Ishikawa (cell line): ENCODE measurements at regions not wholly inside any gene's neighbourhood (a gene's known extent, or its start where the extent isn't known, plus 50 kb on each side); places are given as distances from the start of the nearest gene placed in this dataset.

Source experiments
- CEBPB ChIP-seq: IDR thresholded peaks from 2 replicates; pipeline ENCODE4 v1.6.1; 2012
- CREB1 ChIP-seq: IDR thresholded peaks from 2 replicates; pipeline ENCODE4 v1.6.1; 2012; ENCODE audit warnings: low read depth
- EGR1 ChIP-seq: IDR thresholded peaks from 2 replicates; pipeline ENCODE4 v1.6.1; 2012
- EP300 ChIP-seq: IDR thresholded peaks from 2 replicates; pipeline ENCODE4 v1.6.1; 2012; ENCODE audit warnings: borderline replicate concordance
- FOXM1 ChIP-seq: IDR thresholded peaks from 2 replicates; pipeline ENCODE4 v1.6.1; 2012; ENCODE audit warnings: low read depth, borderline replicate concordance
- MAX ChIP-seq: IDR thresholded peaks from 2 replicates; pipeline ENCODE4 v1.6.1; 2012
- NFIC ChIP-seq: IDR thresholded peaks from 2 replicates; pipeline ENCODE4 v1.6.1; 2012
- RAD21 ChIP-seq: IDR thresholded peaks from 2 replicates; pipeline ENCODE4 v1.6.1; 2012; ENCODE audit warnings: low read depth
- REST ChIP-seq: IDR thresholded peaks from 2 replicates; pipeline ENCODE4 v1.6.1; 2012; ENCODE audit warnings: low read depth, mild to moderate bottlenecking
- TAF1 ChIP-seq: IDR thresholded peaks from 2 replicates; pipeline ENCODE4 v1.6.1; 2012; ENCODE audit warnings: low read depth, mild to moderate bottlenecking
- TCF12 ChIP-seq: IDR thresholded peaks from 2 replicates; pipeline ENCODE4 v1.6.1; 2012; ENCODE audit warnings: low read depth
- USF1 ChIP-seq: IDR thresholded peaks from 2 replicates; pipeline ENCODE4 v1.6.1; 2012
- YY1 ChIP-seq: IDR thresholded peaks from 2 replicates; pipeline ENCODE4 v1.6.1; 2012; ENCODE audit warnings: low read depth
- ZBTB7A ChIP-seq: IDR thresholded peaks from 2 replicates; pipeline ENCODE4 v1.6.1; 2012; ENCODE audit warnings: low read depth

- no peak for TF ChIP-seq RAD21
- no peak for TF ChIP-seq NFIC
- TF ChIP-seq TAF1: no peak
- no peak for TF ChIP-seq CREB1
- TF ChIP-seq CEBPB: no peak
- no peak for TF ChIP-seq MAX
- no peak for TF ChIP-seq REST
- no peak for TF ChIP-seq USF1
- TF ChIP-seq EP300: no peak
- no peak for TF ChIP-seq EGR1
- TF ChIP-seq YY1: no peak
- no peak for TF ChIP-seq FOXM1
- TF ChIP-seq ZBTB7A: no peak
- TF ChIP-seq TCF12: no peak
Measured at GRCh38 chr15:98476559-98476958, 171.8 kb upstream of the IGF1R start.
